Naive thymus-derived CD8-positive, alpha-beta T cell (primary cell): ENCODE measurements at regions not wholly inside any gene's neighbourhood (a gene's known extent, or its start where the extent isn't known, plus 50 kb on each side); places are given as distances from the start of the nearest gene placed in this dataset.
A peak's percentile ranks its signal among the peaks of the same experiment; 100 is the strongest.

Source experiments
- ATAC-seq, 2 donors: fragments of 150-1000 bp; cut with Tn5 transposase in 1 of 2; sonication (Bioruptor Pico), chemical (Tn5 transposase) in 1 of 2; 1 replicate in 1 of 2; 2 replicates in 1 of 2; pipeline ENCODE4 v1.10.0; 2021; ENCODE audit warnings: mild to moderate bottlenecking in 2 of 2, moderate library complexity in 2 of 2
- POLR2A ChIA-PET: fragments of 350-600 bp; sonication (Branson Sonifier 250); formaldehyde crosslinking; loops from one replicate; lab custom pipeline; 2021; ENCODE audit warnings: antibody characterized with exemption; lab: Charles Lee
- DNase-seq, 10 donors: peaks; one replicate each; pipeline versions ENCODE4 v3.0.0 to v3.0.0-alpha.2; 2020 to 2022
- H3K27ac Mint-ChIP-seq, 10 donors: one replicate each; pipeline ENCODE4 v1.8.0; 2020 to 2022; ENCODE audit warnings: mild to moderate bottlenecking in 10 of 10, mixed read lengths in 10 of 10, moderate library complexity in 4 of 10, inconsistent platforms in 1 of 10
- H3K27me3 Mint-ChIP-seq, 5 donors: one replicate each; pipeline ENCODE4 v1.8.0; 2021 to 2022; ENCODE audit warnings: mixed read lengths in 5 of 5
- H3K36me3 Mint-ChIP-seq, 3 donors: one replicate each; pipeline ENCODE4 v1.8.0; 2020 to 2022; ENCODE audit warnings: mixed read lengths in 3 of 3, mild to moderate bottlenecking in 2 of 3, inconsistent platforms in 1 of 3
- H3K4me1 Mint-ChIP-seq, 4 donors: one replicate each; pipeline ENCODE4 v1.8.0; 2021 to 2022; ENCODE audit warnings: mixed read lengths in 4 of 4
- H3K4me3 Mint-ChIP-seq, 10 donors: one replicate each; pipeline ENCODE4 v1.8.0; 2020 to 2022; ENCODE audit warnings: mild to moderate bottlenecking in 10 of 10, mixed read lengths in 10 of 10, moderate library complexity in 6 of 10, inconsistent platforms in 1 of 10
- H3K9me3 Mint-ChIP-seq, 9 donors: one replicate each; pipeline ENCODE4 v1.8.0; 2020 to 2022; ENCODE audit warnings: mixed read lengths in 9 of 9, mild to moderate bottlenecking in 3 of 9, inconsistent platforms in 1 of 9, moderate library complexity in 1 of 9

- ATAC-seq (no peak), DNase-seq (no peak)
- Mint-ChIP-seq H3K4me3 (no peak overlapping the region), H3K4me1 (peaks cover 11 to 25% (median 24%) of the 10 kb centered on the region in 4 donors), H3K27me3 (no peaks in the 10 kb centered on the region), H3K27ac (peak overlapping the region in 4 of 10 donors; percentile 15 to 68 (median 40)), H3K9me3 (peaks cover 0 to 9% (median 0%) of the 10 kb centered on the region in 9 donors), H3K36me3 (no peaks in the 10 kb centered on the region)
- POLR2A ChIA-PET, result no interaction called here
These were observed 412.0 kb downstream of the FOXO1 start for GRCh38 chr13:40254394-40254793.

DNA sequence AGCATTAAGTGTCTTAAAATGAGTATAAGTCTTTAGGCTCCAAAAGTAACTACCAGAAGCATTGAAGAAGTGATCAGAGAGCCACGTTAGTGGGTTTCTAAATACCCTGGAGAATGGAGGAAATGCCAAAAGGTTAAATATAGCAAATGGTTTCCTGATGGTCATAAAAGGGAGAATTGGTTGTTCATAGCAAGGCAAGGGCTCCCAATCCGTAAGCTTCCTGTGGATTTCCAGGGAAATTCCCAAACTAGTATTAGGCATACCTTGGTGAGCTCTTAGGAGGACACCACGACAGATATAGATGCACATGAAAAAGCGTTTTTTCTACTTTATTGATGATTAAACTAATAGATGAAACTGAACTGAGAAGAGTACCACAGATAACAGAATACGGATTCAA, 410.9 kb downstream of the FOXO1 start:
- DNase-seq, result no peak
- POLR2A ChIA-PET, result no interaction called here
- H3K4me1 Mint-ChIP-seq, result peaks cover 13 to 25% (median 24%) of the 10 kb centered on the region in 4 donors
- H3K36me3 Mint-ChIP-seq, result no peaks in the 10 kb centered on the region
- H3K27me3 Mint-ChIP-seq, result no peaks in the 10 kb centered on the region
- peaks cover 0 to 1% (median 0%) of the 10 kb centered on the region in 9 donors for H3K9me3 Mint-ChIP-seq
- no peak for ATAC-seq
- H3K27ac Mint-ChIP-seq, result no peak overlapping the region
- H3K4me3 Mint-ChIP-seq, result no peak overlapping the region

DNA sequence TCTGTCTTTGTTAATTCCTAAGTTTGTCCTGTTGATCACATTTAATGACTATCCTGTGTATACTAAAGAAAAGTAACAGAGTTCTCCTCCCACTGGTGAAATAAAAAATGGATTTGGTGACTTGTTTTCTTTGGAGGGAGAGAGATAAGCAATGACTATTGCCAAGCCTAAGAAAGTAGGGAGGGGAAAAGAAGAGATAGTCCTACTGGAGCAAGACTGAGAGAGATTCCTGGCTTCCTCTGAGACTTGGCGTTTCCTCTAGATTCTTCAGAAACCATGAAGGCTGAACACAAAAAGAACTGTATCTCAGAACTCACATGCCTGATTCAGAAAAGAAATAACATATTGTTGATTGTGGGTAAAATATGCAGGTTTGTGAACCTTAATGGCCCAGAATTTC, 406.5 kb downstream of the FOXO1 start:
- DNase-seq, result no peak
- Mint-ChIP-seq H3K27me3 (no peaks in the 10 kb centered on the region), H3K9me3 (peaks cover 0 to 3% (median 0%) of the 10 kb centered on the region in 9 donors), H3K36me3 (no peaks in the 10 kb centered on the region), H3K4me3 (no peak overlapping the region), H3K4me1 (peaks cover 3 to 12% (median 9%) of the 10 kb centered on the region in 4 donors), H3K27ac (no peak overlapping the region)
- ATAC-seq, result no peak
- POLR2A ChIA-PET, result no interaction called here

DNA sequence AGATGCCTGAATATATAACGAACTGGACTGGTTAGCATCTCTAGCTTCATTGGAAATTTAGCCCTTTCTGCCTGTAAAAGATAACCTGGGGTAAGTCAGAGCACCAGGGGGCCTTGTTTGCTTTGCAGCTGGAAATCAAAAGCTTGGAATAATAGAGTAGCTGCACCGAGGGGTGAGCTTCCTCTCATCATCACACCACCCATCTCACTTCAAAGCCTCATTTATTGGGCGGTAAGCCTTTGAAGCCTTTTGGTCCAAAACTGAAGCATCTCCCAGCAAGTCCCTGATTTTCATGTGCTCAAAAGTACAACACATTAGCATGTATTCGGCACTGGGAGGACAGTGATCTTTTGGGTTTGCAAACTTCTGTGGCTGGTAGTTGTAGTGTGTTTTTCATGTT, 405.1 kb downstream of the FOXO1 start:
- H3K27me3 Mint-ChIP-seq, result no peaks in the 10 kb centered on the region
- ATAC-seq (no peak), DNase-seq (no peak)
- POLR2A ChIA-PET, result no interaction called here
- no peak overlapping the region for H3K27ac Mint-ChIP-seq
- H3K36me3 Mint-ChIP-seq, result no peaks in the 10 kb centered on the region
- H3K9me3 Mint-ChIP-seq, result peaks cover 0 to 3% (median 0%) of the 10 kb centered on the region in 9 donors
- peaks cover 3 to 12% (median 9%) of the 10 kb centered on the region in 4 donors for H3K4me1 Mint-ChIP-seq
- no peak overlapping the region for H3K4me3 Mint-ChIP-seq

DNA sequence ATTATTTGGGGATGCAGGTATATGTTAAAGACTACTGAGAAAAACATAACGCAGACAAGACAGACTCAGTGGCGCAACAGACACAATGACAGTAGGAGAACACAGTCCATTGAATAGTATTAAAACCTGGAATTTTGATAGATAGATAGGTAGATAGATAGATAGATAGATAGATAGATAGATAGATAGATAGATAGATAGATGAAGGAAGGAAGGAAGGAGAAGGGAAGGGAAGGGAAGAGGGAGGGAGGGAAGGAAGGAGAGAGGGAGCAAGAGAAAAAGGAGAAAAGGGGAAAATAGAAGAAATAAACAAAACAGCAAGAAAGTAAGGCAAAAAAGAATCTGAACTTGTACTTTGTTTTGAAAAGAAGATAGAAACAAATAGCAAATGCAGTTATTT, 404.5 kb downstream of the FOXO1 start:
- Mint-ChIP-seq H3K27ac (no peak overlapping the region), H3K36me3 (no peaks in the 10 kb centered on the region), H3K9me3 (peaks cover 0 to 3% (median 0%) of the 10 kb centered on the region in 9 donors), H3K27me3 (no peaks in the 10 kb centered on the region), H3K4me1 (peaks cover 3 to 12% (median 10%) of the 10 kb centered on the region in 4 donors), H3K4me3 (no peak overlapping the region)
- POLR2A ChIA-PET, result no interaction called here
- ATAC-seq, result no peak
- DNase-seq, result no peak

GRCh38 chr13:40269086-40269485, 397.4 kb downstream of the FOXO1 start:
- Mint-ChIP-seq H3K36me3 (no peaks in the 10 kb centered on the region), H3K27me3 (no peaks in the 10 kb centered on the region), H3K4me1 (peaks cover 20 to 39% (median 35%) of the 10 kb centered on the region in 4 donors), H3K9me3 (peaks cover 0 to 1% (median 0%) of the 10 kb centered on the region in 9 donors), H3K4me3 (no peak overlapping the region), H3K27ac (peak overlapping the region in 1 of 10 donors; percentile 69)
- POLR2A ChIA-PET, result no interaction called here
- no peak for DNase-seq
- no peak for ATAC-seq

DNA sequence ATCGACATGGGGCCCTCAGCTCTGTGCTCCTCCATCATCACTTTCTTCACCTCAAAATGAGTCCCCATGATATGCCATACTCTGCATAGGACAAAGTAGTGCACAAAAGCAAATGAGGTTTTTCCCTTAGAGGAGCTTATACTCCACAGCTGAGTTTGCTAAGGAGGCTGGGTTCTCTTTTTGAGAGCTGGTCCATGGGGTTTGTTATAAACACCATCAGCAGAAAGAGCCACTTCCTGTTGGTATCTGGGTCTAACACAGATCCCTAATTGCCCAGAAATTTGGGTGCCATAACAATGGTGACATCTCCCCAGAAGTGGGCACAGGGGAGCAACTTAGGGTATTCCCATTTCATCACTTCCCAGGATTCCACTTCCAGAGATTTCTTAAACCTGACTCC, 395.7 kb downstream of the FOXO1 start:
- Mint-ChIP-seq H3K27me3 (no peaks in the 10 kb centered on the region), H3K4me1 (peaks cover 31 to 49% (median 42%) of the 10 kb centered on the region in 4 donors), H3K36me3 (no peaks in the 10 kb centered on the region), H3K4me3 (peak overlapping the region in 1 of 10 donors; percentile 40), H3K9me3 (no peaks in the 10 kb centered on the region), H3K27ac (peak overlapping the region in 5 of 10 donors; percentile 27 to 61 (median 29))
- POLR2A ChIA-PET, result interaction anchor here (0.6 to 0.8 kb wide), 4 partner anchors 64 to 384 kb away, joined by 3 to 6 read pairs (median 4); no protein-coding TSS in a partner anchor
- DNase-seq, result no peak
- ATAC-seq, result no peak

GRCh38 chr13:40271271-40271885, 395.1 kb downstream of the FOXO1 start:
- peak in 2 of 10 donors; percentile 16 to 20 for DNase-seq
- POLR2A ChIA-PET, result interaction anchor here (0.6 to 0.7 kb wide), 2 partner anchors 142 to 383 kb away, joined by 3 to 6 read pairs; no protein-coding TSS in a partner anchor
- Mint-ChIP-seq H3K4me3 (peak overlapping the region in 7 of 10 donors; percentile 22 to 66 (median 50)), H3K36me3 (no peaks in the 10 kb centered on the region), H3K27ac (peak overlapping the region in 9 of 10 donors; percentile 6 to 78 (median 72)), H3K9me3 (no peaks in the 10 kb centered on the region), H3K27me3 (no peaks in the 10 kb centered on the region), H3K4me1 (peaks cover 34 to 56% (median 43%) of the 10 kb centered on the region in 4 donors)
- peak; percentile 44 to 66 for ATAC-seq

DNA sequence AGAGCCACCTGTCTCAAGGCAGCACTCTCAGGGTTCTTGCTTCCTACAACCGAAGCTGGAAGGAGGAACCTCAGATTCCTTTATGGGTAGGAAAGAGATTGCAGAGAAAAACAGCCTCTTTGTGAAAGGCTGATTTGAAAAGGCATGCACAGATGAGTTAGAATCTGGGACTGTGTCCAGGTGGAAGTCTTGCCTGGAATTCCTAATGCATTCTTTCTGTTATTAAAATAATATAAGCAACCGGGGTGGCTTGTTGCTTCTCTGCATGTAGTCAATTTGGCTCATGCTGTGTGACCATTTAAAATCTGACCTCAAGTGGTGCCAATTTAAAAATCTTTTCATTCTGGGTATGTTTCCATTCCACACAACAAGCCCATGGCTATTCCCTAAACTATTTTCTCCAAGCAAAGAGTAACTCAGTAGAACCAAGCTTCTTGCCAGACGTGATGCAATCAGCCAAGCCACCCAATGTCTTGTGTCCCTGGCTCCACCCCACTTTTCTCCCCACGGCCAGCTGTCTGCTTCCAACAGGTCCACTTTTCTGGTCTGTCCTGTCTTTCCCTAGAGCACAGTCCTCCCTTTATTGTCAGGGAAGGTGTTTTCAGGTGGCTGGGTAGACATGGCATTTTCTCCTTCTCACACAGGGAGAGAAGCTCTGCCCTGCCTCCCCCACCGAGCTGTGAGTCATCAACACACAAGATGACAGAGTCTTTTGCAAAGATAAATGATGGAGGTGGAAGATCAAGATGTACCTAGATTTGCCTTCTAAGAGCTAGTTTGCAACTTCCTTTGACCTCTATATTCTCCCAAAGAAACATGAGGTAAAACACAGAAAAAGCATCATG, 394.3 kb downstream of the FOXO1 start:
- peak in 1 of 10 donors; percentile 13 for DNase-seq
- peak overlapping the region in 8 of 10 donors; percentile 26 to 64 (median 51) for H3K4me3 Mint-ChIP-seq
- no peaks in the 10 kb centered on the region for H3K9me3 Mint-ChIP-seq
- POLR2A ChIA-PET, result interaction anchor here (0.9 to 1.1 kb wide), 2 partner anchors 9 to 85 kb away, joined by 3 read pairs; no protein-coding TSS in a partner anchor
- peak overlapping the region in 8 of 10 donors; percentile 6 to 82 (median 67) for H3K27ac Mint-ChIP-seq
- ATAC-seq, result peak in 1 of 2 donors; percentile 5
- peaks cover 0 to 1% (median 0%) of the 10 kb centered on the region in 5 donors for H3K27me3 Mint-ChIP-seq
- H3K4me1 Mint-ChIP-seq, result peaks cover 40 to 58% (median 44%) of the 10 kb centered on the region in 4 donors
- H3K36me3 Mint-ChIP-seq, result no peaks in the 10 kb centered on the region

GRCh38 chr13:40272776-40273139, 393.7 kb downstream of the FOXO1 start:
- Mint-ChIP-seq H3K36me3 (no peaks in the 10 kb centered on the region), H3K27me3 (peaks cover 0 to 1% (median 0%) of the 10 kb centered on the region in 5 donors), H3K4me3 (no peak overlapping the region), H3K27ac (peak overlapping the region in 4 of 10 donors; percentile 33 to 82 (median 70)), H3K9me3 (no peaks in the 10 kb centered on the region), H3K4me1 (peaks cover 38 to 55% (median 43%) of the 10 kb centered on the region in 4 donors)
- POLR2A ChIA-PET, result interaction anchor here (0.9 to 1.1 kb wide), 2 partner anchors 9 to 85 kb away, joined by 3 read pairs; no protein-coding TSS in a partner anchor
- DNase-seq (no peak), ATAC-seq (no peak)

DNA sequence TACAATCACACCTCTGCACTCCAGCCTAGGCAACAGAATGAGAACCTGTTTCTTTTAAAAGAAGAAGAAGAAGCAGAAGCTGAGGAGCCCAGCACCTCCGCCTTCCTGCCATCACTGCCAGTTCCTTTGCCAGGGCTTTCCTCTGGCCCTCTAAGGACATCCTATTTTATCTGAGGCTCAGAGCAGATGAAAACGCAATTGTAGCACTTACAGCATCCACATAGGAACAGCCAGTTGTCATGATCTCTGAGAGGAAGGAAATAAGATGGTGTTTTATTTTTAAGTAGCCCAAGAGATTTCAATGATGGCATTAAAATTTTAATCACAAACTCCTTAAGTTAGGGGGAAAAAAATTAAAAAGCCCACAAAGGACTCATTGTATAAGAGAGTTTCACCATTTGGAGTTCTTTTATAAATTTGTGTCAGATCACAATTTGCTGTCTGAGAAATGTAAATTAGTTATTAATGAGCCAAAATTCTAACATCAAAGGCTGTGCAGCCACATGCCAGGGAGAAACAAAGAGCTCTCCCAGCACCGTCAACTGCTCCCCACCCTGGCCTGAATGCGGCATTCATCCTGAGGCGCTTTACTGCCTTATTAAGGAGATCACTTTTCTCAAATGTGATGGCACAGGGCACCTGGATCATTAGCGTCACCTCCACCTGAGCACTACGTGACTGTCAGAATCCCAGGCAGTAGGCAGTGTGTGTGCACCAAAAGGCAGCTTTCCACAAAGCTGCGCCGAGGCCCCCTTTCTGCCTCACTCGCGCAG, 393.0 kb downstream of the FOXO1 start:
- peaks cover 41 to 53% (median 43%) of the 10 kb centered on the region in 4 donors for H3K4me1 Mint-ChIP-seq
- ATAC-seq (no peak), DNase-seq (no peak)
- POLR2A ChIA-PET, result interaction anchor here (1.7 kb wide), 1 partner anchor 86 kb away, joined by 4 read pairs; no protein-coding TSS in a partner anchor
- H3K36me3 Mint-ChIP-seq, result no peaks in the 10 kb centered on the region
- no peak overlapping the region for H3K4me3 Mint-ChIP-seq
- H3K27me3 Mint-ChIP-seq, result peaks cover 0 to 1% (median 0%) of the 10 kb centered on the region in 5 donors
- no peak overlapping the region for H3K27ac Mint-ChIP-seq
- H3K9me3 Mint-ChIP-seq, result no peaks in the 10 kb centered on the region

DNA sequence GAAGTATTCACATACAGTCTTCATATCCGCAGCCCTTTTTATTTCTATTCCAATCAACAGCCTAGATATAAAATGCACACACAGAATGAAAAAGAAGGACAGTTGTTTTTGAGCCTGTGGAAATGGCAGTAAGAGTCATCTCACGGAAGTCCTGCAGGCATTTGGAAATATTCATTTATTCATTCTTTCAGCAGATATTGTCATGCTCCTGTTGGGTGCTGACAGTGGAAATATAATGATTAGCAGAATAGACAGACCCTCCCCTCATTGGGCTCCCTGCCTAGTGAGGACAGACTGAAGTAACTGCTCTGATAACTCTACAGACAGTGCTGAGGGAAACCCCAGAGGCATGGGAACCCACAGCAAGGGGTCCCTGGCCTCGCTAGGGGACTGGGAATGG, 392.3 kb downstream of the FOXO1 start:
- peaks cover 41 to 53% (median 43%) of the 10 kb centered on the region in 4 donors for H3K4me1 Mint-ChIP-seq
- H3K4me3 Mint-ChIP-seq, result no peak overlapping the region
- H3K27me3 Mint-ChIP-seq, result peaks cover 0 to 1% (median 0%) of the 10 kb centered on the region in 5 donors
- POLR2A ChIA-PET, result interaction anchor here (1.7 kb wide), 1 partner anchor 86 kb away, joined by 4 read pairs; no protein-coding TSS in a partner anchor
- H3K27ac Mint-ChIP-seq, result peak overlapping the region in 5 of 10 donors; percentile 27 to 72 (median 42)
- H3K36me3 Mint-ChIP-seq, result no peaks in the 10 kb centered on the region
- no peak for DNase-seq
- ATAC-seq, result no peak
- no peaks in the 10 kb centered on the region for H3K9me3 Mint-ChIP-seq
